ENCODE measurements at regions not wholly inside any gene's neighbourhood (a gene's known extent, or its start where the extent isn't known, plus 50 kb on each side); places are given as distances from the start of the nearest gene placed in this dataset.

GRCh38 chr13:74045583-74045982 lies 88.6 kb downstream of the KLF12 start:
- DNase-seq (ENCODE audit: low read depth in 2 of 2, low spot score in 1 of 2) = no peak

- DNase-seq (ENCODE audit: low read depth in 2 of 2, low spot score in 1 of 2) = no peak
Observed at GRCh38 chr13:74043237-74043636, 91.0 kb downstream of the KLF12 start.

- no peak for DNase-seq (ENCODE audit: low read depth in 2 of 2, low spot score in 1 of 2)
Observed at GRCh38 chr13:74040200-74040599, 94.0 kb downstream of the KLF12 start.

- DNase-seq (ENCODE audit: low read depth in 2 of 2, low spot score in 1 of 2) = no peak
Observed at GRCh38 chr13:74039667-74040066, 94.5 kb downstream of the KLF12 start.

GRCh38 chr13:74039154-74039553 lies 95.0 kb downstream of the KLF12 start:
- DNase-seq (ENCODE audit: low read depth in 2 of 2, low spot score in 1 of 2) = no peak

GRCh38 chr13:74037762-74038161 lies 96.4 kb downstream of the KLF12 start:
- DNase-seq (ENCODE audit: low read depth in 2 of 2, low spot score in 1 of 2) = no peak

- no peak for DNase-seq (ENCODE audit: low read depth in 2 of 2, low spot score in 1 of 2)
Observed at GRCh38 chr13:74036373-74036772, 97.8 kb downstream of the KLF12 start.

GRCh38 chr13:74035896-74036295 lies 98.3 kb downstream of the KLF12 start:
- no peak for DNase-seq (ENCODE audit: low read depth in 2 of 2, low spot score in 1 of 2)

- no peak for DNase-seq (ENCODE audit: low read depth in 2 of 2, low spot score in 1 of 2)
Observed at GRCh38 chr13:74032325-74032724, 101.9 kb downstream of the KLF12 start.

- DNase-seq (ENCODE audit: low read depth in 2 of 2, low spot score in 1 of 2) = no peak
Observed at GRCh38 chr13:74027161-74027779, 106.9 kb downstream of the KLF12 start.

GRCh38 chr13:74026753-74027152 lies 107.5 kb downstream of the KLF12 start:
- DNase-seq (ENCODE audit: low read depth in 2 of 2, low spot score in 1 of 2) = peak; percentile 28 to 51

- no peak for DNase-seq (ENCODE audit: low read depth in 2 of 2, low spot score in 1 of 2)
Observed at GRCh38 chr13:74025369-74025768, 108.8 kb downstream of the KLF12 start.

- no peak for DNase-seq (ENCODE audit: low read depth in 2 of 2, low spot score in 1 of 2)
Observed at GRCh38 chr13:74024856-74025255, 109.3 kb downstream of the KLF12 start.

- no peak for DNase-seq (ENCODE audit: low read depth in 2 of 2, low spot score in 1 of 2)
Observed at GRCh38 chr13:74024314-74024713, 109.9 kb downstream of the KLF12 start.

GRCh38 chr13:74023484-74023883 lies 110.7 kb downstream of the KLF12 start:
- no peak for DNase-seq (ENCODE audit: low read depth in 2 of 2, low spot score in 1 of 2)

GRCh38 chr13:74021505-74021904 lies 112.7 kb downstream of the KLF12 start:
- no peak for DNase-seq (ENCODE audit: low read depth in 2 of 2, low spot score in 1 of 2)

- DNase-seq (ENCODE audit: low read depth in 2 of 2, low spot score in 1 of 2) = no peak
Observed at GRCh38 chr13:74018062-74018431, 116.2 kb downstream of the KLF12 start.

- no peak for DNase-seq (ENCODE audit: low read depth in 2 of 2, low spot score in 1 of 2)
Observed at GRCh38 chr13:74017301-74018061, 116.7 kb downstream of the KLF12 start.

GRCh38 chr13:74015137-74015536 lies 119.1 kb downstream of the KLF12 start:
- no peak for DNase-seq (ENCODE audit: low read depth in 2 of 2, low spot score in 1 of 2)

- no peak for DNase-seq (ENCODE audit: low read depth in 2 of 2, low spot score in 1 of 2)
Observed at GRCh38 chr13:74009100-74009668, 125.0 kb downstream of the KLF12 start.

GRCh38 chr13:74006666-74007065 lies 127.5 kb downstream of the KLF12 start:
- no peak for DNase-seq (ENCODE audit: low read depth in 2 of 2, low spot score in 1 of 2)

- no peak for DNase-seq (ENCODE audit: low read depth in 2 of 2, low spot score in 1 of 2)
Observed at GRCh38 chr13:74005320-74006157, 128.7 kb downstream of the KLF12 start.

All from stimulated activated CD8-positive, alpha-beta memory T cell treated with anti-CD3 and anti-CD28 coated beads, Interleukin-4, amount 100 ng/mL, for 1 hour (primary cell).